ENCODE measurements at regions not wholly inside any gene's neighbourhood (a gene's known extent, or its start where the extent isn't known, plus 50 kb on each side); places are given as distances from the start of the nearest gene placed in this dataset.

GRCh38 chr13:44833139-44833538, 156.1 kb downstream of the NUFIP1 start:
- TF ChIP-seq, protein P1, sequence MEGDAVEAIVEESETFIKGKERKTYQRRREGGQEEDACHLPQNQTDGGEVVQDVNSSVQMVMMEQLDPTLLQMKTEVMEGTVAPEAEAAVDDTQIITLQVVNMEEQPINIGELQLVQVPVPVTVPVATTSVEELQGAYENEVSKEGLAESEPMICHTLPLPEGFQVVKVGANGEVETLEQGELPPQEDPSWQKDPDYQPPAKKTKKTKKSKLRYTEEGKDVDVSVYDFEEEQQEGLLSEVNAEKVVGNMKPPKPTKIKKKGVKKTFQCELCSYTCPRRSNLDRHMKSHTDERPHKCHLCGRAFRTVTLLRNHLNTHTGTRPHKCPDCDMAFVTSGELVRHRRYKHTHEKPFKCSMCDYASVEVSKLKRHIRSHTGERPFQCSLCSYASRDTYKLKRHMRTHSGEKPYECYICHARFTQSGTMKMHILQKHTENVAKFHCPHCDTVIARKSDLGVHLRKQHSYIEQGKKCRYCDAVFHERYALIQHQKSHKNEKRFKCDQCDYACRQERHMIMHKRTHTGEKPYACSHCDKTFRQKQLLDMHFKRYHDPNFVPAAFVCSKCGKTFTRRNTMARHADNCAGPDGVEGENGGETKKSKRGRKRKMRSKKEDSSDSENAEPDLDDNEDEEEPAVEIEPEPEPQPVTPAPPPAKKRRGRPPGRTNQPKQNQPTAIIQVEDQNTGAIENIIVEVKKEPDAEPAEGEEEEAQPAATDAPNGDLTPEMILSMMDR (IDR thresholded peaks at IDR 0.05; ENCODE audit: insufficient read depth, low read depth, low read length), result no peak
- TF ChIP-seq EZH2 (IDR thresholded peaks at IDR 0.05; ENCODE audit: insufficient read depth, low read length), result no peak
